GM12875 (cell line): ENCODE measurements at regions not wholly inside any gene's neighbourhood (a gene's known extent, or its start where the extent isn't known, plus 50 kb on each side); places are given as distances from the start of the nearest gene placed in this dataset.

Experiments
- H3K4me3 ChIP-seq: one replicate; pipeline ENCODE4 v1.5.1; 2011; ENCODE audit warnings: low read depth, low read length, control low read depth
- CTCF ChIP-seq: IDR thresholded peaks from 2 replicates; pipeline ENCODE4 v1.5.1; 2011; ENCODE audit warnings: low read depth, mild to moderate bottlenecking, control low read depth, inconsistent platforms, low read length, moderate library complexity, borderline replicate concordance; ENCODE audit not compliant: insufficient read depth

- no peak for TF ChIP-seq CTCF
- no peak overlapping the region for H3K4me3 ChIP-seq
Measured at GRCh38 chr2:128503399-128504245, 185.0 kb upstream of the HS6ST1 start.

GRCh38 chr2:128504246-128505149 lies 185.8 kb upstream of the HS6ST1 start:
- no peak for TF ChIP-seq CTCF
- no peak overlapping the region for H3K4me3 ChIP-seq

GRCh38 chr2:128505150-128505490 lies 186.5 kb upstream of the HS6ST1 start:
- no peak overlapping the region for H3K4me3 ChIP-seq
- no peak for TF ChIP-seq CTCF

- no peak for TF ChIP-seq CTCF
- no peak overlapping the region for H3K4me3 ChIP-seq
Measured at GRCh38 chr2:128505575-128506526, 187.2 kb upstream of the HS6ST1 start.

- no peak for TF ChIP-seq CTCF
- H3K4me3 ChIP-seq, result no peak overlapping the region
Measured at GRCh38 chr2:128506534-128506933, 187.9 kb upstream of the HS6ST1 start.

- no peak overlapping the region for H3K4me3 ChIP-seq
- no peak for TF ChIP-seq CTCF
Measured at GRCh38 chr2:128510701-128511397, 192.2 kb upstream of the HS6ST1 start.
